ENCODE measurements at regions not wholly inside any gene's neighbourhood (a gene's known extent, or its start where the extent isn't known, plus 50 kb on each side); places are given as distances from the start of the nearest gene placed in this dataset.

- Histone ChIP-seq H3K9me3 (ENCODE audit: control insufficient read depth, low read length) (no peaks in the 10 kb centered on the region), H3K4me3 (ENCODE audit: low read length) (no peak overlapping the region), H3K9ac (ENCODE audit: low read length) (no peak overlapping the region), H3K36me3 (ENCODE audit: control insufficient read depth, insufficient read depth, low read length) (no peaks in the 10 kb centered on the region), H3K4me1 (ENCODE audit: control insufficient read depth, insufficient read depth, low read length) (no peaks in the 10 kb centered on the region), H3K27me3 (ENCODE audit: control insufficient read depth, insufficient read depth, low read length) (no peaks in the 10 kb centered on the region)
Observed at GRCh38 chr16:79869304-79870015, 268.9 kb upstream of the MAF start.

- H3K4me3 ChIP-seq (ENCODE audit: low read length): no peak overlapping the region
- no peaks in the 10 kb centered on the region for H3K9me3 ChIP-seq (ENCODE audit: control insufficient read depth, low read length)
- no peak overlapping the region for H3K9ac ChIP-seq (ENCODE audit: low read length)
- H3K4me1 ChIP-seq (ENCODE audit: control insufficient read depth, insufficient read depth, low read length): no peaks in the 10 kb centered on the region
- no peaks in the 10 kb centered on the region for H3K36me3 ChIP-seq (ENCODE audit: control insufficient read depth, insufficient read depth, low read length)
- no peaks in the 10 kb centered on the region for H3K27me3 ChIP-seq (ENCODE audit: control insufficient read depth, insufficient read depth, low read length)
Observed at GRCh38 chr16:79868841-79869240, 268.3 kb upstream of the MAF start.

- Histone ChIP-seq H3K27me3 (ENCODE audit: control insufficient read depth, insufficient read depth, low read length) (no peaks in the 10 kb centered on the region), H3K9me3 (ENCODE audit: control insufficient read depth, low read length) (no peaks in the 10 kb centered on the region), H3K9ac (ENCODE audit: low read length) (no peak overlapping the region), H3K4me3 (ENCODE audit: low read length) (no peak overlapping the region), H3K36me3 (ENCODE audit: control insufficient read depth, insufficient read depth, low read length) (no peaks in the 10 kb centered on the region), H3K4me1 (ENCODE audit: control insufficient read depth, insufficient read depth, low read length) (no peaks in the 10 kb centered on the region)
Observed at GRCh38 chr16:79867425-79867997, 267.0 kb upstream of the MAF start.

GRCh38 chr16:79865918-79866317, 265.4 kb upstream of the MAF start:
- no peaks in the 10 kb centered on the region for H3K4me1 ChIP-seq (ENCODE audit: control insufficient read depth, insufficient read depth, low read length)
- H3K4me3 ChIP-seq (ENCODE audit: low read length): no peak overlapping the region
- H3K9me3 ChIP-seq (ENCODE audit: control insufficient read depth, low read length): no peaks in the 10 kb centered on the region
- H3K36me3 ChIP-seq (ENCODE audit: control insufficient read depth, insufficient read depth, low read length): no peaks in the 10 kb centered on the region
- no peaks in the 10 kb centered on the region for H3K27me3 ChIP-seq (ENCODE audit: control insufficient read depth, insufficient read depth, low read length)
- no peak overlapping the region for H3K9ac ChIP-seq (ENCODE audit: low read length)

DNA sequence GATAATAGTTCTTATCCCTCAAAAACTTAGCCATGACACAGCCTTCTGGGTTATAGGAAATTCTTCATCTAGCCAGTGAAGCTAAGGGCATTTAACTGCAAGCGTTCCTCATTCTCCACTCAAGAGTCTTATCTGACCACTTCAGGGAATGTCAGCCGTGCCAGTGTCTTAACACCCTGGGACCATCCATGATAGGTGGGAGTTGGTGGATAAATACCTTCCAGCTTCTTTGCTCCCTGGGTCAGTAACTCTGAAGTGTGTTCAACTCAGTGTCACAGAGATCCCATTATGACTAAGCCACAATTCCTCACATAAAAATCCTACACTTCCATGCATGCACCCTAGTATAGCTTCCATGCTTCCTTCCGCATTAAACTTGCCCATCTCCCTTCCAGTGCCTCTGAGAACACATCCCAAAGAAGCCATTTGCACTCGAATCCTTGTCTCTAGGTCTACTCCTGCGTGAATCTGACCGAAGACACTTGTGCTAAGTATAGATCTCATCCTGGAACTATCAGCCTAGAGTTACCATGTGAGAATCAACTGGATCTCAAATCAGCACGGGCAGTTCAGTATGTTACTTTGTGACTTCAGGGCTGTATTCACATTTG, 264.3 kb upstream of the MAF start:
- no peak overlapping the region for H3K4me3 ChIP-seq (ENCODE audit: low read length)
- no peaks in the 10 kb centered on the region for H3K4me1 ChIP-seq (ENCODE audit: control insufficient read depth, insufficient read depth, low read length)
- H3K36me3 ChIP-seq (ENCODE audit: control insufficient read depth, insufficient read depth, low read length): no peaks in the 10 kb centered on the region
- no peaks in the 10 kb centered on the region for H3K27me3 ChIP-seq (ENCODE audit: control insufficient read depth, insufficient read depth, low read length)
- no peaks in the 10 kb centered on the region for H3K9me3 ChIP-seq (ENCODE audit: control insufficient read depth, low read length)
- H3K9ac ChIP-seq (ENCODE audit: low read length): no peak overlapping the region

- H3K4me1 ChIP-seq (ENCODE audit: control insufficient read depth, insufficient read depth, low read length): no peaks in the 10 kb centered on the region
- no peaks in the 10 kb centered on the region for H3K9me3 ChIP-seq (ENCODE audit: control insufficient read depth, low read length)
- no peak overlapping the region for H3K4me3 ChIP-seq (ENCODE audit: low read length)
- H3K9ac ChIP-seq (ENCODE audit: low read length): no peak overlapping the region
- no peaks in the 10 kb centered on the region for H3K36me3 ChIP-seq (ENCODE audit: control insufficient read depth, insufficient read depth, low read length)
- H3K27me3 ChIP-seq (ENCODE audit: control insufficient read depth, insufficient read depth, low read length): no peaks in the 10 kb centered on the region
Observed at GRCh38 chr16:79864032-79864780, 263.7 kb upstream of the MAF start.

DNA sequence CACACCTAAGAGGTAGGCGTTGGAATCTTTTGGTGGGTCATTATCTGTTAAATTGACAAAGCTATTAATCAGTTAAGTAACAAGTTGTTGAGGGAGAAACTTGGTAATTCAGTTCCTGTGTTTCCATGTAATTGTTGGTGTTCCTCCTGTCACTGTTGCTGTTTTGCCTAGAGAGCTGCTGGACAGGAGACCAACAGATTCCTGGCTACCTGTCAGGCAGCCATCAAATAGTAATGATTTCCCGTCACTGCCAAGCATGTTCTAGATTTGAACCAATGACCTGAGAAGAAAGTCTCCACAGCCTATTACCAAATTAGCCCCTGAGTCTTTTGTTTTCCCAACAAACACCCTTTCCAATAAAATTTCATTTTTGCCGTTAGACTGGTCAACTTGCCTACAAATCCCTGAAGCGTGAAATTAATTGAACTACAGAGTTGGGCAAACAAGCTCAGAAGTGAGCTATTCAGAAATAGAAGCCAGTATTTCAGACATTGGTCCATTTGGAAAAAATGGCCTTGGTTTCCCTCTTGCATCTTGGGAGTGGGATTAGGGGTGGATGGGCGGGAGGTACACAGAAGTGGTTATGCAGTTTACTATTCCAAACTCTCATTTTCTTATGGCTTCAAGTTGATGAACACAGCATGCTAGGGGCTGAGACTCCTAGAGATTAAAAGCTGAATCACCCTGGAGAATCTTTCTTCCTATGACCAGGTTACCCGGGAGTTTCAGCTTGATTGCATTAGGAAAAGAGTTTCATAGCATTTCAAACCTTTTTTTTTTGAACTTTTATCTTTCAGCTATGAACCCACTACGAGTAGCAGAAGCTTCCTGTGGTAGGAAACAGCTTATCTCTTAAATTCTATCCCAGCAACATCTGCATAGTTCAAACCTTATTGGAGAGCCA, 262.8 kb upstream of the MAF start:
- no peak overlapping the region for H3K9ac ChIP-seq (ENCODE audit: low read length)
- no peak overlapping the region for H3K4me3 ChIP-seq (ENCODE audit: low read length)
- no peaks in the 10 kb centered on the region for H3K27me3 ChIP-seq (ENCODE audit: control insufficient read depth, insufficient read depth, low read length)
- H3K36me3 ChIP-seq (ENCODE audit: control insufficient read depth, insufficient read depth, low read length): no peaks in the 10 kb centered on the region
- no peaks in the 10 kb centered on the region for H3K9me3 ChIP-seq (ENCODE audit: control insufficient read depth, low read length)
- no peaks in the 10 kb centered on the region for H3K4me1 ChIP-seq (ENCODE audit: control insufficient read depth, insufficient read depth, low read length)

GRCh38 chr16:79862601-79863000, 262.1 kb upstream of the MAF start:
- H3K27me3 ChIP-seq (ENCODE audit: control insufficient read depth, insufficient read depth, low read length): no peaks in the 10 kb centered on the region
- no peaks in the 10 kb centered on the region for H3K4me1 ChIP-seq (ENCODE audit: control insufficient read depth, insufficient read depth, low read length)
- no peaks in the 10 kb centered on the region for H3K36me3 ChIP-seq (ENCODE audit: control insufficient read depth, insufficient read depth, low read length)
- no peaks in the 10 kb centered on the region for H3K9me3 ChIP-seq (ENCODE audit: control insufficient read depth, low read length)
- no peak overlapping the region for H3K9ac ChIP-seq (ENCODE audit: low read length)
- H3K4me3 ChIP-seq (ENCODE audit: low read length): no peak overlapping the region

GRCh38 chr16:79856581-79856980, 256.0 kb upstream of the MAF start:
- no peaks in the 10 kb centered on the region for H3K36me3 ChIP-seq (ENCODE audit: control insufficient read depth, insufficient read depth, low read length)
- H3K4me1 ChIP-seq (ENCODE audit: control insufficient read depth, insufficient read depth, low read length): no peaks in the 10 kb centered on the region
- no peak overlapping the region for H3K9ac ChIP-seq (ENCODE audit: low read length)
- no peak overlapping the region for H3K4me3 ChIP-seq (ENCODE audit: low read length)
- no peaks in the 10 kb centered on the region for H3K9me3 ChIP-seq (ENCODE audit: control insufficient read depth, low read length)
- H3K27me3 ChIP-seq (ENCODE audit: control insufficient read depth, insufficient read depth, low read length): no peaks in the 10 kb centered on the region

- H3K4me1 ChIP-seq (ENCODE audit: control insufficient read depth, insufficient read depth, low read length): no peaks in the 10 kb centered on the region
- H3K9me3 ChIP-seq (ENCODE audit: control insufficient read depth, low read length): no peaks in the 10 kb centered on the region
- H3K4me3 ChIP-seq (ENCODE audit: low read length): no peak overlapping the region
- no peaks in the 10 kb centered on the region for H3K36me3 ChIP-seq (ENCODE audit: control insufficient read depth, insufficient read depth, low read length)
- no peak overlapping the region for H3K9ac ChIP-seq (ENCODE audit: low read length)
- H3K27me3 ChIP-seq (ENCODE audit: control insufficient read depth, insufficient read depth, low read length): no peaks in the 10 kb centered on the region
Observed at GRCh38 chr16:79850348-79850747, 249.8 kb upstream of the MAF start.

- no peaks in the 10 kb centered on the region for H3K27me3 ChIP-seq (ENCODE audit: control insufficient read depth, insufficient read depth, low read length)
- no peak overlapping the region for H3K9ac ChIP-seq (ENCODE audit: low read length)
- no peak overlapping the region for H3K4me3 ChIP-seq (ENCODE audit: low read length)
- H3K36me3 ChIP-seq (ENCODE audit: control insufficient read depth, insufficient read depth, low read length): no peaks in the 10 kb centered on the region
- no peaks in the 10 kb centered on the region for H3K4me1 ChIP-seq (ENCODE audit: control insufficient read depth, insufficient read depth, low read length)
- H3K9me3 ChIP-seq (ENCODE audit: control insufficient read depth, low read length): no peaks in the 10 kb centered on the region
Observed at GRCh38 chr16:79849119-79849518, 248.6 kb upstream of the MAF start.

Measured in mucosa of stomach (tissue), 1 donor.